ENCODE measurements at regions not wholly inside any gene's neighbourhood (a gene's known extent, or its start where the extent isn't known, plus 50 kb on each side); places are given as distances from the start of the nearest gene placed in this dataset.

GRCh38 chr11:69957849-69958248, 120.3 kb upstream of the ANO1 start:
- no peaks in the 10 kb centered on the region for H3K9me3 ChIP-seq
- H3K36me3 ChIP-seq = no peaks in the 10 kb centered on the region
- no peak overlapping the region for H3K4me3 ChIP-seq
- DNase-seq = no peak
- no peak overlapping the region for H3K27ac ChIP-seq
- peaks cover 2% of the 10 kb centered on the region for H3K4me1 ChIP-seq (ENCODE audit: insufficient read depth)
- TF ChIP-seq POLR2A (IDR thresholded peaks at IDR 0.05) (no peak), EP300 (IDR thresholded peaks at IDR 0.05) (no peak)
- H3K27me3 ChIP-seq = no peaks in the 10 kb centered on the region
- WGBS, 3 donors = 84 to 92% (median 88%) methylated on average over 7 of the region's 7 CpGs
- intact Hi-C loops (cut with DNase I) = no loop called here

- intact Hi-C loops (cut with DNase I) = no loop called here
- 8 to 25% (median 19%) methylated on average over 2 of the region's 2 CpGs for WGBS, 3 donors
Observed at GRCh38 chr11:69958308-69958707, 119.8 kb upstream of the ANO1 start.

GRCh38 chr11:69959461-69959860, 118.7 kb upstream of the ANO1 start:
- H3K4me3 ChIP-seq = no peak overlapping the region
- 76 to 84% (median 80%) methylated on average over 8 of the region's 8 CpGs for WGBS, 3 donors
- H3K4me1 ChIP-seq (ENCODE audit: insufficient read depth) = peaks cover 7% of the 10 kb centered on the region
- H3K27ac ChIP-seq = no peak overlapping the region
- H3K27me3 ChIP-seq = no peaks in the 10 kb centered on the region
- no peak for DNase-seq
- intact Hi-C loops (cut with DNase I) = no loop called here
- H3K36me3 ChIP-seq = no peaks in the 10 kb centered on the region
- no peaks in the 10 kb centered on the region for H3K9me3 ChIP-seq
- no peak for TF ChIP-seq CTCF (IDR thresholded peaks at IDR 0.05)

More at GRCh38 chr11:69958308-69958707, 119.8 kb upstream of the ANO1 start:
- H3K4me1 ChIP-seq (ENCODE audit: insufficient read depth) = peaks cover 4% of the 10 kb centered on the region
- H3K27me3 ChIP-seq = no peaks in the 10 kb centered on the region
- H3K4me3 ChIP-seq = no peak overlapping the region
- no peak for DNase-seq
- no peak overlapping the region for H3K27ac ChIP-seq
- no peaks in the 10 kb centered on the region for H3K9me3 ChIP-seq
- H3K36me3 ChIP-seq = no peaks in the 10 kb centered on the region
- TF ChIP-seq EP300 (IDR thresholded peaks at IDR 0.05) = no peak
- TF ChIP-seq POLR2A (IDR thresholded peaks at IDR 0.05) = no peak
- TF ChIP-seq CTCF (IDR thresholded peaks at IDR 0.05) = no peak

- no peaks in the 10 kb centered on the region for H3K9me3 ChIP-seq
- intact Hi-C loops (cut with DNase I) = no loop called here
- no peak overlapping the region for H3K4me3 ChIP-seq
- TF ChIP-seq POLR2A (IDR thresholded peaks at IDR 0.05) (no peak), EP300 (IDR thresholded peaks at IDR 0.05) (no peak), CTCF (IDR thresholded peaks at IDR 0.05) (no peak)
- DNase-seq = no peak
- WGBS, 3 donors = 97 to 99% (median 98%) methylated on average over 11 of the region's 11 CpGs
- no peaks in the 10 kb centered on the region for H3K36me3 ChIP-seq
- H3K27ac ChIP-seq = no peak overlapping the region
- H3K4me1 ChIP-seq (ENCODE audit: insufficient read depth) = peaks cover 7% of the 10 kb centered on the region
- no peaks in the 10 kb centered on the region for H3K27me3 ChIP-seq
Observed at GRCh38 chr11:69961738-69962137, 116.4 kb upstream of the ANO1 start.

- WGBS, 3 donors = 81 to 92% (median 85%) methylated on average over 9 of the region's 9 CpGs
- no peak overlapping the region for H3K4me3 ChIP-seq
- H3K27me3 ChIP-seq = no peaks in the 10 kb centered on the region
- no peak for DNase-seq
- H3K27ac ChIP-seq = no peak overlapping the region
- H3K4me1 ChIP-seq (ENCODE audit: insufficient read depth) = peaks cover 7% of the 10 kb centered on the region
- no peaks in the 10 kb centered on the region for H3K36me3 ChIP-seq
- TF ChIP-seq POLR2A (IDR thresholded peaks at IDR 0.05) = no peak
- no peak for TF ChIP-seq CTCF (IDR thresholded peaks at IDR 0.05)
- TF ChIP-seq EP300 (IDR thresholded peaks at IDR 0.05) = no peak
- H3K9me3 ChIP-seq = no peaks in the 10 kb centered on the region
- intact Hi-C loops (cut with DNase I) = no loop called here
Observed at GRCh38 chr11:69962152-69962551, 116.0 kb upstream of the ANO1 start.

Data from ovary (tissue), 7 donors.